ENCODE measurements at regions not wholly inside any gene's neighbourhood (a gene's known extent, or its start where the extent isn't known, plus 50 kb on each side); places are given as distances from the start of the nearest gene placed in this dataset.

DNA sequence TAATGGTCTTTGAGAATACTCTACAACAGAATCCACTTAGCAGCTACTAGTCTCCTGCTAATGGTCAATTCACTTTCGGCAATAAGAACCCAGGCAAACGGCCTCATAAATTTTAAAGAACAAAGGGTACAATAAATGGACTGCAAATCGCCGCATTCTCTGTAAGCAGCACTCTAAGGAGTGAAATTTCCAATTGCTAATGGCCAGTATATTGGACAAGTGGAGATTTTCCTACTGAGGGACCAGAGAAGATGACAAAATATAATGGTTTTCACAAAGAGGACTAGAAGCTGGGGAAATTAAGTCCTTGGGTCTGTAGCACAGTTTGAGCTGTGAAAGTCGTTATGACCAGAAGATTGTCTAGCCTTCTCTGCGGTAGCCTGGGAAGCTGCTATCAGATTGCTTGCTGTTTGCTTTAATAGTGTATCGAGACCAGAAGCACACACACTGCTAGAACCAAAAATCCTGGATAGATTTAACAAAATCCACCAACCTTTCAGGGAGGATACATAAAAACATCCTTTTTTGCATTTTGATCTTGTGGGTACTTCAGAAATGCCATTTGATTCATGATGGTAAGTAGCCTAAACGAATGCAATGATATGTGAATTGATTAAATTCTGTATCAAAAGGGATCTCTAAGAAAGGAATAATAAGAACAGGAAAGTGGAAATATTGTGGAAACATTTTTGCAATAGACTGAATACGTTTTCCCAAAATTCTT is 53.6 kb upstream of the ATP8B1 start:
- TF ChIP-seq EZH2 (IDR thresholded peaks at IDR 0.05; ENCODE audit: insufficient read depth, poor library complexity, severe bottlenecking) (no peak), EZH2phosphoT487 (IDR thresholded peaks at IDR 0.05; ENCODE audit: insufficient read depth, low read depth) (no peak)

Data from GM23248 (cell line).